ENCODE measurements at regions not wholly inside any gene's neighbourhood (a gene's known extent, or its start where the extent isn't known, plus 50 kb on each side); places are given as distances from the start of the nearest gene placed in this dataset.

DNA sequence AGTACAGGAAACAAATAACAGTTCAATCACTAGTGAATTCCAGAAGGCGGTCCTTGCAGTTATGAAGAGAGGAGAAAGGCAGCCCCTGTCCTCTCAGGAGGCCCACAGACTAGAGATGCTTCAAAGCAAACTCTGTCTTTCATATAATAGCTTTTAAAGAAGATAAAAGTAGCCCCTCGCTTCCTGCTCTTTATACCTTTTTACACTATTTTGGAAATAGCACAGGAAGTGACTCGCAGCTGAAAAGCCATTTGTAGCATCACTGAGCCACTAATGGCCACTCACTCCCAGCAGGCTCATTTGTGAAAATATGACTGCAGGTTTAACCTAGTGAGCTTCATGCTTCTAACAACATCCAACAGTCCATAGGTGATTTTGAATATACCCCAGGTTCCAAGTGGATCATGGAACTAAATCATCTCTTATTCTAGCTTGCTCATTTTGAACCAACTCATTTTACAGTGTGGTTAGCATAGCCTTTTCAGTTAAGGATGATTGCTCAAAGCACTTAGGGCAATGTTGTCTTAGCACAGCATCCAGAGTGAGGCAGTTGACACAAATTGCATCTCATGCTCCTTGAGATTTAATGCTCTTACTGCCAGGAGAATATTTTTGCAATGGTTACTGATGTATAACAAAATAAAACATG is 136.0 kb upstream of the NRSN1 start:
- DNase-seq = no peak

DNA sequence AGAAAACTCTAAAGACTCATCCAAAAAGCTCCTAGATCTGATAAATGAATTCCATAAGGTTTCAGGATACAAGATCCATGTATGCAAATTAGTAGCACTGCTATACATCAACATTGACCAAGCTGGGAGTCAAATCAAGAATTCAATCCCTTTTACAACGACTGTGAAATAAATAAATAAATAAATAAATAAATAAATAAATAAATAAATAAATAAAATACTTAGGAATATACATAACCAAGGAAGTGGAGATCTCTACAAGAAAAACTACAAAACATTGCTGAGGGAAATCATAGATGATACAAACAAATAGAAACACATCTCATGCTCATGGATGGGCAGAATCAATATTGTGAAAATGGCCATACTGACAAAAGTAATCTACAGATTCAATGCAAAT is 132.0 kb upstream of the NRSN1 start:
- no peak for DNase-seq

DNA sequence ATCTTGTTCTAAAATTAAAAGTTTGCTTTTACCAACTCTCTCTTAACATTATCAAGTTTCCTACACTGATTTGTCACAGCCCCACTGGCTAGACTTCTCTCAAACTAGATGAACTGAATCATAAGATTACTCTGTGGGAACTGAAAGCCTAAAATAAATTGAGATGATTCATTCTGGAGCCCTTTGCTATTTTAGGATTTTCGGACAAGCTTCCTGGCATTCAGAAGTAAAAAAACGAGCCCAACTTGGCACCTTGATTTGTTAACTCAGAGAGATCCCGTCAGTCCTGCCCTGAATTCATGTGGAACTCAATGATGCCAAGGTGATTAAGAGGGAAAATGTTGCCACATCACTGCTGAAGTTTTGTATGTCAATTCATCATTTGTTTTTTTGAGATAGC is 122.0 kb upstream of the NRSN1 start:
- DNase-seq = no peak

- DNase-seq = no peak
Measured at GRCh38 chr6:24004659-24005058, 121.4 kb upstream of the NRSN1 start.

DNA sequence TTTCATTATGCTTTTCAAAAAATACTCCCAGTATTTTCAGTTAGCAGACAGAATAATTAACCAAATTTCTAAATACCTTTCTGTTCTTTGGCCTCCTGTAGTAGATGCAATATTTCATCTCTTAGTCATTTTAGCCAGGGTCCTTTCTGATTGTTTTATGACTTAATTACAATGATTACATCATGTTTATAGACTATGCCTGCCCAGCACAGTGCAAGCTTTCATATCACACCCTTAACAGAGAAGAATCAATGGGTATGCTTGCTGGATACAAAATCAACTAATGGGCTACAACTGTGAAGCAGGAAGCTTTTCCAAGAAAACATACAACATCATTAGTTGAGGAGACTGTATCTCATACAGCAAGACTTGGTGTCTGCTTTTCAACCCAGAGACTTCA is 119.8 kb upstream of the NRSN1 start:
- no peak for DNase-seq

DNA sequence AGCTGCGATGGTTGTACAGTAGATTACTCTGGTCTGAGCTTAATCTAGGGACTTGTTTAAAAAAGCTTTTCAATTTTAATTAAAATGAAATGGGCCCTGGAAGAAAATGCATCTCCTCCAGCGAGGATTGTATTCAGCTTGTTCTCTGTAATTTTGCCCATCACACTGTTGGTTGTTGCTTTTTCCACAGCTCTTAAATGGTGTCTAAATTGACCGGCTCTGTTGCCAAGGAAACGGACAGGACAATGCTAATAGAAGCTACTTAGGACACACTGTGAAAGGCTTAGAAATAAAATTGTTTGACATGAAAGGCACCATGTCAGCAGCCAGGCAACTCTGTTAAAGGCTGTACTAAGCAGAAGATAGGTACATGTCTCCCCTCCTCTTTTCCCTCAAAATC is 116.7 kb upstream of the NRSN1 start:
- DNase-seq = peak in 1 of 56 donors; percentile 1

DNA sequence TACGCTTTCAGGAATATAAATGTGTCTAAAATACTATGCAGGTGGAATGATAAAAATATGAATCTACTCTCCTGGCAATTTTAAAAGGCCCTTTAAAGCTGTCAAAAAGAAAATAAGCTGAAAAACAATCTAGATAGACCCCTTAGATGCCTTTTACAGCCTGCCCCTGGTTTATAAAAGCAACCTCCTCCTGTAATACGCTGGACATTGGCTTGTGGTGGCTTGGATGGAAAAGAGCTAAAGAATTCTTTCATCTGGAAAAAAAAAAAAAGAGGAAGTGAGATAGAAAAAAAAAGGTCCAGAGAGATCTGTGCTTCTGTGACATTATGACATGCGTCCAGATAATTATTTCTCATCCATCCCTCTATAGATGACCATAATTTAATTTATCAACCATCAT is 115.9 kb upstream of the NRSN1 start:
- no peak for DNase-seq

DNA sequence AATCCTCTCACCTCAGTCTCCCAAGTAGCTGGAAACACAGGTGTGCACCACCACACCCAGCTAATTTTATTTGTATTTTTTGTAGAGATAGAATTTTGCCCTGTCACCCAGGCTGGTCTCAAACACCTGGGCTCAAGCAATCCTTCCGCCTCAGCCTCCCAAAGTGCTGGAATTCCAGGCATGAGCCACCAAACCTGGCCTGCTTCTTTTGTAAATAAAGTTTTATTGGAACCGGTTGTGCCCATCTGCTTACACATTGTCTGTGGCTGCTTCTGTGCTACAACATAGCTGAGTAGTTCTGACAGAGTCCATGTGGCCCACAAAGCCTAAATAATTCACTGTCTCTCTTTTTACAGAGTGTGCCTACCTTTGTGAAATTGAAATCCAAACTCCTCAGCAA is 109.7 kb upstream of the NRSN1 start:
- no peak for DNase-seq

DNA sequence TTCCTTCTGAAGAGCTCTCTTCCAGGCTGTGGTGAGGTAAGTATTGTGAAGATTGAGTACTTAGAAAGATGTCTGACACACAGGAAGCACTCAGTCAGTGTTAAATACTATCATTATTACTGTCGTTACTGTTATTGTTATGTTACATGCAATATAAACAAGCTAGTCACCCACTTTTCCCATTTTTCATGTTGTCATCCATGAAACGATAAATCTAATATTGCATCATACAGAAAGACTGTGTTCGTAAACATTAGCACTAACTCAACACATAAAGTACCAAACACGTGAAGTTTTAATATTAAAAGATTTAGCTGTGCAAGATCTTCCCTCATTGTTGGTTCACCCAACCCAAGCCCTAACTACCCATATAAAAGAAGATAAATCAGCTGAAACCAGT is 109.2 kb upstream of the NRSN1 start:
- no peak for DNase-seq

- no peak for DNase-seq
Measured at GRCh38 chr6:24019393-24019792, 106.6 kb upstream of the NRSN1 start.

DNA sequence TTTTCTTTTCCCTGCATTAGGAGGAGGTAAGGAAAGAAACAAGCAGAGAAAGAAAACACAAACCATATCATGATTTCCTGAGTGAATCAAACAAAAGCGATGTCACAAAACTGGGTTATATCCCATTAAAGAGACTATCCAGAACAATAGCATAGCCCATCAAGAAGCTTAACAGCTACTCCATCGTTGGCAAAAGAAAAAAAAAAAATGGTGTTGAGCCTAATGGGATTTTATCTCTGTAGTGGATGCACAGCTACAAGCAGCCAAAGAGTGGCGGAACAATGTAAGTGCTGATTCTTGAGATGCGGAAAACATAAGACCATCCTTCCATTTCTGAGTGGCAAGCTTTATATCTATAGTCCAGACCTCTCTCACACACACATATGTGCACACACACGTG is 106.2 kb upstream of the NRSN1 start:
- no peak for DNase-seq

DNA sequence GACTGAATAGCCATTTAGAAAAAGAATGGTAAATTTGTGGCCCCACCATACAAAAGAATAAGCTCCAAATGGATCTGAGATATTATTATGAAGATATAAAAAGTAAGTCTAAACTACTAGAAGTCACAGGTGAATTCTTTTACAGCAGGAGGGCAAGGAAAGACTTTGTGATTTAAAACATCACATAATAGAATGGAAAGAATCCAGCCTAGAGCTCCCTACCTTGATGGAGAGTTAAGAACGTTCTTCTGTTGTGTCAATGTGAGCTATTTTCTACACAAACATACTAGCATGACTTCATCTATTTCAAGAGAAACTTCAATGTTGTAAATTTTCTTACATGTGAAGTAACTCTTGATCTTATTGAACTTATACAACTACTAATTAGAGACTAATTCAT is 100.0 kb upstream of the NRSN1 start:
- no peak for DNase-seq

DNA sequence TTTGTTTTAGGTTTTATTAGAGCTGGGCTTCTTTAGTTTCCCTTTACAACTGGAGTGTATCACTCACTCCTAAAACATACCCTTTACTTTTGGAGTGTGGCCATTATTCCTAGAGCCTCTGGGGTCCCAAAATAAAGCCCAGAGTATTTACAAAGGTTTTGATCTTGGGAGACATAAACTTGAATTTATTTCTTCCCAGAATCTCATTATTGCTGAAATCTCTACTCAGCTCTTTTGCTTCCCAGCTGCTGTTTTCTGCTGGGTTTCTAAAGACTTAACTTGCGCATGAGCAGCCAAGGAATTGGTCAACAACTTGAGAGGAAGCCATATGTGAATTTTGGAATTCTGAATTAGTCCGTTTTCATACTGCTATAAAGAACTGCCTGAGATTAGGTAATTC is 94.5 kb upstream of the NRSN1 start:
- no peak for DNase-seq

DNA sequence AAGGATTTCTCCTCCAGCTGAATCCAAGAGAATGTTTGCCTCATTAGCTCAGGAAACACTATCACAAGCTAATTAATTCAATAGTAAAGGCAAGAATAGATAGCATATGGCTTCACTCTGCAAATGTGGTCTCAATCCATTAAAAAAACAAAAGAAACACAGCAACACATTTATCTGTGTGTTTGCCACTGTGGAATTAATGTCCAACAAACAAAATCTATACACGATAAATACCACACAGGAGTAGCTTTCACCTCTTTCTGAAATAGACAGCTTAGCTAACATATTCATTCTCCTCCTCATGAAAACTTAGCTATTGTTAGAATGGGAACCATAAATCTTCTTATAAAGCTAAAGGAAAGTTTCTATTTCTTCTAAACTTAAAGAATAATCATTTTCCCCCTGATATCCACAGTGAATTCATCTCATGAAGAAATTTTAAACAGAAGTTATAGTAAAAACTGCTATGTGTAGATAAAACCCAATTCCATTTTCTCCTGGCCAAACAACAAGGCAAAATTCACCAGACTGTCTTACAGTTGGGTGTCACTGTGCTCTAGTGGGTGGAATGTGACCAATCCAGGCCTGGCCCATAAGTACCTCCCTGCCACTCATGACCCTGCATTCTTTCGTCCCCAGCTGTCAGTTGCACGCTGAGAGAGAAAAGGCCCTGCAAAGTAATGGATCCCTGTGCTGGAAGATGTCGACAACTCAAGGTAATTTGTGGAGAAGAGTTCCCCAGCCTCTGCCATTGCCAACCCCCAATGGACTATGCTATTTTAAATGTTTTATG is 92.9 kb upstream of the NRSN1 start:
- DNase-seq = no peak

- no peak for DNase-seq
Measured at GRCh38 chr6:24043848-24044247, 82.2 kb upstream of the NRSN1 start.

GRCh38 chr6:24051942-24052589 is 73.9 kb upstream of the NRSN1 start:
- no peak for DNase-seq

DNA sequence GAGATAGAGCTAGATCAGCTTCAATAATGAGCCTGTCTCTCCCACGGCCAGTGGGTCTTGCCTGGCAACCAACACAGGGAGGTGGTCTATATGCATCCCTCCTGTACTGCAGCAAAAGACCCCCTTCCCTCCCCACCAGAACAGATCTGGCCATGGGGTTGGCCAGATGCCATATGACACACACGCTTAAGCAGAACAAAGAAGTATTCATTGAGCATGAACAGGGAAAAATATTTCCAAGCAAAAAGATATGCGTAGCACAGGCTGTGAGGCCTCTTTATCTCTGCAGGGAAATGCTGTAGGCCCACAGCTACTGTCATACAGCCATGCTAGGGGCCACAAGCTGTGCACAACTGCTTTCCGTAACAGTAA is 73.4 kb upstream of the NRSN1 start:
- peak in 2 of 56 donors; percentile 1 to 7 for DNase-seq

DNA sequence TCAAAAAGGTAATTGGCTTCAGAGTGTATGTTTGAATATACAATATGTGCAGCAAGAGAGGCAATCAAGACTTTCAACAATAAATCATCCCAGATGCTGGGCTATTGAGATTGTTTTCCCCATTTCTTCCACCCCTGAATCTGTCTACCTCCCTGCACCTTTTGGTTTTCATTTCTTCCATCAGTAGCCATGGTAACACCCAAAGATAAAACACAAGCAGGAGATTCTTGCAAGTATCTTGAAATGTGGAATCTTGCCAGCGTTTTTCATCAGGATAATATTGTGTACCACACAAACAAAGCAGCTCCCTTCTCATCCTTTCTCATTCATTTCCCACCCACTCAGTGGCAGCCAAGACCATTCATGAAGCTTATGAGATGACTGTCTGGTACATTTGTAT is 73.0 kb upstream of the NRSN1 start:
- DNase-seq = no peak

DNA sequence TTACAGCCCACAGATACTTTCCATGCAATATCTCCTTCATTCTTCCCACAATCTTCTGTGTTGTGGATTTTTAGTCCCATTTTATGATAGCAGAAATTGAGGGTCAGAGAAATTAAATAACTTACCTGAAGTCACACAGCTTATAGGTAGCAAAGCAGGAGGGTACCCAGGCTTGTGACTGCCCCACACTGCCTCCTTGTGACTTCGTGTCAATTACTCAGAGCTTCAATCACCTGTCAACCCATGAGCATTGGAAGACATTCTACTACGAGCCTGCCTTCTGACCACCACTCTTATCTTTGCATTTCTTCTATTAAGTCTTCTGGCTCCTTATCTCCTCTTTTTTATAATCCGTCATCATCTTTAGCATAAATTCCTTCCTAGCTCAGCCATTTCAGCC is 71.6 kb upstream of the NRSN1 start:
- no peak for DNase-seq

DNA sequence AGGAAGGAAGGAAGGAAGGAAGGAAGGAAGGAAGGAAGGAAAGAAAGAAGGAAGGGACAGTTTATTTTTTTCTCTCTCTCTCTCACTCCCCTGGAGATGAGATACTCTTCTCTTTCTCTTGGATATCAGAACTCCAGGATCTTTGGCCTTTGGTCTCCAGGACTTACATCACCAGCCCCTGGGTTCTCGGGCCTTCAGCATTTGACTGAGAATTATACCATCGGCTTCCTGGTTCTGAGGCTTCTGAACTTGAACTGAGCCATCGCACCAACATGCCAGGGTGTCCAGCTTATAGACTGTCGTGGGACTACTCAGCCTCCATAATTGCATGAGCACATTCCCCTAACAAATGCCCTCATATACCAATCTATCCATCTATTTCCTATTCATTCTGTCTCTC is 69.4 kb upstream of the NRSN1 start:
- DNase-seq = no peak

DNA sequence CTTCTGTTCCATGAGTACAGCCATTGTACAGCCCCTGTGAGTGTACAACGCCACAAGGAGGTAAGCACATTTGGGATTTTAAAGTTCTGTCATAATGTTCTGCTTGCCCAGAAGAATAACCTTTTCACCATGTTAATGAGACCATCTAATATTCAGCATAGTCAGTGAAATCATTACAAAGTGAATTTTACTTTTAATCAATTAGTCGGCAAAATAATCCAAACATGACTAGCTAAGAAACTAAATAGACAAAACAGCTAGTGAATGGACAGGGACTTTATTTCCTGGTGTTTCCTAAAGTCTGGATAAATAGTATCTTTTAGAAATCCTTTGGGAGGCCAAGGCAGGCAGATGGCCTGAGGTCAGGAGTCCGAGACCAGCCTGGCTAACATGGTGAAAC is 69.0 kb upstream of the NRSN1 start:
- DNase-seq = no peak

DNA sequence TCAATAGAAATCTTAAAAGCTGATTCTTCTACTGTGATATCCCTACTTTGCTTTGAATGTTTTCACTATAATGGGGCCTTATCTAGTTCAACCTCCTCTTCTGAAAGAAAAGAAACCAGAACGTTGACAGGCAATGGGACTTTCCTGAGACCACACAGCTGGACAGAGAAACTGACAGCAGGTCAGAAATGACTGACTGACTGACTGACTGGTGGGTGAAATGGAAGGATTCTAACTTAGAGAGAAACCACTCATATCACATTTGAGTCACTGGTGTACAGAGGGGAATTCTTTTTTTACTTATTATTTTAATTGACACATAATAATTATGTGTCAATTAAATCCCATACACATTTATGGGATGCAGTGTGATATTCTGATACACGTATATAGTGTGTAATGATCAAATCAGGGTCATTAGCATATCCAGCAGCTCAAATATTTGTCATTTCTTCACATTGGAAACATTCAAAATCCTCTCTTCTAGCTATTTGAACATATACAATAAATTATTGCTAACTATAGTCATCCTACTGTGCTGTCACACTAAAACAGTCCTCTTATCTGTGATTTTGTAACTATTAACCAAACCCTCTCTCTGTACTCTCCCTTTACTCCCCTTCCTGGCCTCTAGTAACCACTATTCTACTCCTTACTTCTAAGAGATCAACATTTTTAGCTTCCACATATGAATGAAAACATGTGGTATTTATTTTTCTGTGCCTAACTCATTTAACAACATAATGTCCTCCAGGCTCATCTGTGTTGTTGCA is 64.8 kb upstream of the NRSN1 start:
- DNase-seq = no peak

Data from nucleus accumbens (tissue), 56 donors.